Karpas-422 (cell line): ENCODE measurements at regions not wholly inside any gene's neighbourhood (a gene's known extent, or its start where the extent isn't known, plus 50 kb on each side); places are given as distances from the start of the nearest gene placed in this dataset.

Experiments
- DNase-seq: peaks from one replicate; pipeline ENCODE4 v3.0.0-alpha.2; 2015
- H2AFZ ChIP-seq: fragments of 200-600 bp; sonication (generic); 2 replicates; pipeline ENCODE4 v1.6.1; 2014; ENCODE audit warnings: antibody characterized with exemption, low read length, mixed read lengths
- H3K27ac ChIP-seq: fragments of 200-600 bp; sonication (generic); 2 replicates; pipeline ENCODE4 v1.5.1; 2014; ENCODE audit warnings: mild to moderate bottlenecking, low read length, moderate library complexity
- H3K27me3 ChIP-seq: fragments of 200-600 bp; sonication (generic); 2 replicates; pipeline ENCODE4 v1.6.1; 2014; ENCODE audit warnings: low read length, mixed read lengths
- H3K36me3 ChIP-seq: fragments of 200-600 bp; sonication (generic); 2 replicates; pipeline ENCODE4 v1.6.1; 2014; ENCODE audit warnings: low read length, mixed read lengths; ENCODE audit not compliant: insufficient read depth
- H3K4me1 ChIP-seq: fragments of 200-600 bp; sonication (generic); 2 replicates; pipeline ENCODE4 v1.6.1; 2014; ENCODE audit warnings: mild to moderate bottlenecking, low read length, mixed read lengths
- H3K4me2 ChIP-seq: fragments of 200-600 bp; sonication (generic); 2 replicates; pipeline ENCODE4 v1.6.1; 2014; ENCODE audit warnings: low read length, low read depth, mild to moderate bottlenecking; ENCODE audit not compliant: poor library complexity, severe bottlenecking
- H3K4me3 ChIP-seq: fragments of 200-600 bp; sonication (generic); 2 replicates; pipeline ENCODE4 v1.5.1; 2014; ENCODE audit warnings: mild to moderate bottlenecking, antibody characterized with exemption, low read length, mixed read lengths
- H3K79me2 ChIP-seq: fragments of 200-600 bp; sonication (generic); 2 replicates; pipeline ENCODE4 v1.6.1; 2014; ENCODE audit warnings: mild to moderate bottlenecking, low read length, mixed read lengths
- H3K9ac ChIP-seq: fragments of 200-600 bp; sonication (generic); 2 replicates; pipeline ENCODE4 v1.6.0; 2014; ENCODE audit warnings: low read length
- H3K9me2 ChIP-seq: fragments of 200-600 bp; sonication (generic), shearing (Covaris generic); replicated peaks from 2 replicates; pipeline ENCODE4 v1.6.0; 2014; ENCODE audit warnings: mild to moderate bottlenecking, low read length, moderate library complexity; ENCODE audit not compliant: insufficient read depth
- H3K9me3 ChIP-seq: fragments of 300-700, 200-600 bp; sonication (generic); 2 replicates; pipeline ENCODE4 v1.6.1; 2014; ENCODE audit warnings: low read length, mixed read lengths
- H4K20me1 ChIP-seq: fragments of 200-600 bp; sonication (generic); 2 replicates; pipeline ENCODE4 v1.6.1; 2014; ENCODE audit warnings: mild to moderate bottlenecking, antibody characterized with exemption, low read length, low read depth; ENCODE audit not compliant: insufficient read depth

DNA sequence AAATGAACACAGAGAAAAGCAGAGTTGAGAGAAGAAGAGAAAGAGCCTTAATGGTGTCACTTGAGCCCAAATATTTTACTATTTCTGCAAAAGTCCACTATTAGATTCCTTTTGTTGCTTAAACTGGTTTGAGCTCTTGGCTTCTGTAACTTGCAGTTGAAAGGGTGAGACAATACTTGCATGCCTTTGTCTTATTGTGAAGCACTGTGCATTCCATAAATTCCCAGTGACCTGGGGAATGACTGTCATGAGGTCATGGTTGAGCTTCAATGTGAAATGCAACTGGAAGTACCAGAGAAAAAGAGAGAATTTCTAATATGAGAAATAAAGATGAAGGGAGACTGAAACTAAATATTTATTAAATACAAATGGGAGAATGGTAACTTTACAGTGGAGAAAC lies 310.9 kb downstream of the TDRD3 start:
- DNase-seq, result no peak
- no peaks in the 10 kb centered on the region for H3K36me3 ChIP-seq

DNA sequence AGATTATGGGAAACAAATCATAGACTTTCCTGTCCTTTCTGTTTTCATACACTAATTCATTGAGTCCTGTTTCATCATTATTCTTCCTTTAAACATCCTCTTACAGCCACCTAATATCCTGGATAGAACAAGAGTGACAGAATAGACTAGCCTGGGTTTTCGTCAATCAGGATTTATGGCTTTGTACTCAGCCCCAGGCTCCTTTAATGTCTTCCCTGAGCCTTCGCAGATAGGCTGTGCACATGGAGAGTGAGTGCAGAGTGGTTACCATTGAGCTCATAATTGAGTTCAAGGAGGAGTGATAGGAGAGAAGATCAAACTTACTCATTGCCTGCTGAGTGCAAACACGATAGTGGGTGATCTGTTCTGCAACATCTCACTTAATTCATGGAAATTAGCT lies 304.9 kb downstream of the TDRD3 start:
- H4K20me1 ChIP-seq, result no peaks in the 10 kb centered on the region

More for the DNA sequence above, 310.9 kb downstream of the TDRD3 start:
- no peak overlapping the region for H2AFZ ChIP-seq
- H3K9ac ChIP-seq, result no peak overlapping the region
- no peak overlapping the region for H3K27ac ChIP-seq
- H3K4me3 ChIP-seq, result no peak overlapping the region
- no peaks in the 10 kb centered on the region for H3K9me2 ChIP-seq
- no peaks in the 10 kb centered on the region for H4K20me1 ChIP-seq
- no peaks in the 10 kb centered on the region for H3K4me1 ChIP-seq
- no peak overlapping the region for H3K4me2 ChIP-seq
- no peaks in the 10 kb centered on the region for H3K79me2 ChIP-seq
- no peaks in the 10 kb centered on the region for H3K9me3 ChIP-seq
- H3K27me3 ChIP-seq, result no peaks in the 10 kb centered on the region

DNA sequence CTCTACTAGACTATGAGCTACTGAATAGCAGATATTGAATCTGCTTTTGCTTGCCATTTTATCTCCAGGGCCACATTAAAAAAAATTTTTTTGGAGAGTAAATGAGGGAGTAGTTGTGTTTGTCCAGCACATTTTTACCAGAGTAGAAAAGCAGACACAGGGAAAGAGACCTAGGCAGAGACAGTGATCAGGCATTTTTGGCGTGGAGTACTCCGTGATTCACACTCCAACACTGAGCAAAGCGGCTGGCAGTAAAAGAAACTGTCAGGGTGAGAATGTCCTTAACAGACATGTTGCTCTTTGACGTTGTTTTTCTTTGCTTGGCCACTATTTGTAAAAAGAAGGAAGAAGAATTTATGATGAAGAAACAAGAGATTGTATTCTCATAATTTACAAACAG lies 304.0 kb downstream of the TDRD3 start:
- no peaks in the 10 kb centered on the region for H4K20me1 ChIP-seq
- no peaks in the 10 kb centered on the region for H3K79me2 ChIP-seq
- H3K9ac ChIP-seq, result no peak overlapping the region
- H3K36me3 ChIP-seq, result no peaks in the 10 kb centered on the region
- DNase-seq, result no peak
- H3K4me3 ChIP-seq, result no peak overlapping the region
- H3K4me1 ChIP-seq, result no peaks in the 10 kb centered on the region
- no peak overlapping the region for H3K27ac ChIP-seq
- no peak overlapping the region for H3K4me2 ChIP-seq
- H3K9me2 ChIP-seq, result no peaks in the 10 kb centered on the region
- no peaks in the 10 kb centered on the region for H3K27me3 ChIP-seq
- H2AFZ ChIP-seq, result no peak overlapping the region
- no peaks in the 10 kb centered on the region for H3K9me3 ChIP-seq

More for the DNA sequence above, 304.9 kb downstream of the TDRD3 start:
- no peaks in the 10 kb centered on the region for H3K4me1 ChIP-seq
- no peak overlapping the region for H3K27ac ChIP-seq
- no peaks in the 10 kb centered on the region for H3K9me3 ChIP-seq
- H3K36me3 ChIP-seq, result no peaks in the 10 kb centered on the region
- no peaks in the 10 kb centered on the region for H3K9me2 ChIP-seq
- no peak overlapping the region for H3K4me3 ChIP-seq
- H3K79me2 ChIP-seq, result no peaks in the 10 kb centered on the region
- no peaks in the 10 kb centered on the region for H3K27me3 ChIP-seq
- no peak overlapping the region for H3K4me2 ChIP-seq
- no peak overlapping the region for H2AFZ ChIP-seq
- no peak overlapping the region for H3K9ac ChIP-seq
- no peak for DNase-seq

DNA sequence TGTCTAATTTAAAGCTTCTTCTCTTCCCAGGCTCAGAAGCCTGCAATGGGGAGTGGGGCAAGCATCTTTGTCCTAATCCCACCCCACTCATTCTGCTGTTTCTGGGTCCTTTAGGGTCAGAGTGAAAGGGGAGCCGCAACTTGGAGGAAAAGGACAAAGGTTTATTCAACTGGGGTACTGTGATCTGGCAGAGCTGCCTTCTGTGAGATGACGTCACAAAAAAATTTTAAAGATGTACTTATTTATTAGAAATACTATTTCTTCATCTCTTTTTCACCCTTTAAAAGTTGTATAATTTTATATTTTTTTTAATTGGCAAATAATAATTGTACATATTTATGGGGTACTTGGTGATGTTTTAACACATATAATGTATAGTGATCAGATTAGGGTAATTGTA lies 302.6 kb downstream of the TDRD3 start:
- Histone ChIP-seq H3K79me2 (no peaks in the 10 kb centered on the region), H3K27me3 (no peaks in the 10 kb centered on the region), H3K4me2 (no peak overlapping the region), H3K9me2 (no peaks in the 10 kb centered on the region), H3K36me3 (no peaks in the 10 kb centered on the region), H3K4me1 (no peaks in the 10 kb centered on the region), H3K9me3 (no peaks in the 10 kb centered on the region), H3K27ac (no peak overlapping the region), H3K4me3 (no peak overlapping the region), H2AFZ (no peak overlapping the region), H4K20me1 (no peaks in the 10 kb centered on the region), H3K9ac (no peak overlapping the region)
- DNase-seq, result no peak

DNA sequence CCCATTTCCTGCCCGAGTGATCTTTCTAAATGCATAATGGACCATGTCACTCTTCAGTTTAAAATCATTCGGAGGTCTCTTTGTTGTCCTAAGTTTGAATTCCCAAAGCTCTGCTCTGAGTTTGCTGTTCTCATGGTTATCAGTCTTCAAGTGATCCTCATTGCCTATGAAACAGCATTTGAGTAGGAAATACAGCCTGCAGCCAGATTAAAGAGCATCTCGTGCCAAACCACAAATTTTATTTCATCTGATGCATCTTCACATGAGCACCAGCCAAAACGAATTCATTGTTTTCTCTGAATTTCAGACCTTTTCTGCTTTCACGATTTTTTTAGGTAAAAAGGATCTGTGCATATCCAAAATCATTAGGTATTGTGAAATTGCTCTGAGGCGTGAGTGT lies 299.6 kb downstream of the TDRD3 start:
- Histone ChIP-seq H3K4me3 (no peak overlapping the region), H2AFZ (no peak overlapping the region), H3K4me1 (no peaks in the 10 kb centered on the region), H3K9ac (no peak overlapping the region), H4K20me1 (no peaks in the 10 kb centered on the region), H3K36me3 (no peaks in the 10 kb centered on the region), H3K79me2 (no peaks in the 10 kb centered on the region), H3K27me3 (no peaks in the 10 kb centered on the region), H3K9me3 (no peaks in the 10 kb centered on the region), H3K27ac (no peak overlapping the region), H3K4me2 (no peak overlapping the region), H3K9me2 (no peaks in the 10 kb centered on the region)
- DNase-seq, result no peak

DNA sequence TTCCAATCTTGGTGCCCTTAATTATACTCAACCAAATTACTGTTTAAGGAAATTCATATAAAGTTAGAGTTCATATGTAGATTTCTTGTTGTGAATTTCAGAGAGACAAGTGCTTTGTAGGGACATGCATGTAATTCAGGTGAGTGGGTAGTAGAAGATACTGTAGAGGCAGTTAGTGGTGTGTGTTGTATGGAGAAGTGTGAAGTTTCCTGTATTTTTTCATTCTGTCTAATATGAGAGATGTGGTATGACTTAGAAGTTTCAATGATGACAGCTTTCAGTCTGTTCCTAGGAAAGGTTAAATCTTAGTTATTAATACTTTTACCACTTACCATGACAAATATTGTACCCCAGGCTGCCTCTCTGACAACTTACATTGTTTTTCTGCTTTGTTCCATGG lies 294.2 kb downstream of the TDRD3 start:
- Histone ChIP-seq H2AFZ (no peak overlapping the region), H4K20me1 (no peaks in the 10 kb centered on the region), H3K79me2 (no peaks in the 10 kb centered on the region), H3K36me3 (no peaks in the 10 kb centered on the region), H3K4me3 (no peak overlapping the region), H3K9ac (no peak overlapping the region), H3K9me2 (no peaks in the 10 kb centered on the region), H3K27me3 (no peaks in the 10 kb centered on the region; the same call in 1 of the 2 replicates), H3K4me1 (no peaks in the 10 kb centered on the region), H3K4me2 (no peak overlapping the region), H3K9me3 (no peaks in the 10 kb centered on the region), H3K27ac (no peak overlapping the region)
- no peak for DNase-seq

DNA sequence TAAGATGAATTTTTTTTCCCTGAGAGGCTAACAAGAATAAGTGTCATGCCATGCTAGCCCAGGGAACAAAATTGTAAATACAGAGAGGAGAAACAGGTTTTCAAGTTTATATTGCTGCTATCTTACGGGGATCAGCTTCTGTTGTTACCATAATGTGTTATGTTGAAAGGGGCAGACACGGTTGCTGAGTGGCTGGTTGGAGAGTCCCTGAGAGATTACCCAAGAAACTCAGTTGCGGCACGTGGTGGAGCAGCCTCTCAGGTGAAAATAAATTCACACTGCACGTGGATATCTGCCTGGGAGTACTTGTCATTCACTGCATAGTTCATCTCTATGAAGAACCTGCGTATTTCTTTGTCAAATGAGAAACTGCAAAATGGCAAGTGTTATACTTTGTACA lies 293.6 kb downstream of the TDRD3 start:
- Histone ChIP-seq H3K4me2 (no peak overlapping the region), H3K9me2 (no peaks in the 10 kb centered on the region), H3K27me3 (no peaks in the 10 kb centered on the region; the same call in 1 of the 2 replicates), H3K9me3 (no peaks in the 10 kb centered on the region), H2AFZ (no peak overlapping the region), H3K4me1 (no peaks in the 10 kb centered on the region), H3K79me2 (no peaks in the 10 kb centered on the region), H4K20me1 (no peaks in the 10 kb centered on the region), H3K4me3 (no peak overlapping the region), H3K36me3 (no peaks in the 10 kb centered on the region), H3K9ac (no peak overlapping the region), H3K27ac (no peak overlapping the region)
- DNase-seq, result no peak

DNA sequence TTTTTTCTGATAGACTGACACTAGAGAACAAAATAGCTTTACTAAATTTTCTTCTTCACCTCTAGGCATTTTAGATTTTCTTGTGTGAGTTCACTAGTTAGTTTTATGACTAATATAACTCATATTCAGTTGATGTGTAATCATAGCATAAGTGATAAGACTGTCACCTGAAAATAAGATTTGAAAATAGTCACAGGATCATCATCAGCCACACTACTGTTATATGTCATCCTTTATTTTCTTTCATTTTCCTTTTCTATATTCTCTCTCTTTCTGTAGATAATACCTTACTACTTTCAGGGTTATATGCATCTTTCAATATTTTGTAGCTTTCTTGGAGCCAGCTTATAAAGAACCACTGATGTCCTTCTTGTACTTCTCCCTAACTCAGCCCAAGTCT lies 292.6 kb downstream of the TDRD3 start:
- Histone ChIP-seq H3K4me3 (no peak overlapping the region), H3K9ac (no peak overlapping the region), H3K9me2 (no peaks in the 10 kb centered on the region), H3K4me2 (no peak overlapping the region), H4K20me1 (no peaks in the 10 kb centered on the region), H3K36me3 (no peaks in the 10 kb centered on the region), H3K4me1 (no peaks in the 10 kb centered on the region), H3K27ac (no peak overlapping the region), H3K79me2 (no peaks in the 10 kb centered on the region), H3K9me3 (no peaks in the 10 kb centered on the region), H2AFZ (no peak overlapping the region), H3K27me3 (no peaks in the 10 kb centered on the region; the same call in 1 of the 2 replicates)
- no peak for DNase-seq

DNA sequence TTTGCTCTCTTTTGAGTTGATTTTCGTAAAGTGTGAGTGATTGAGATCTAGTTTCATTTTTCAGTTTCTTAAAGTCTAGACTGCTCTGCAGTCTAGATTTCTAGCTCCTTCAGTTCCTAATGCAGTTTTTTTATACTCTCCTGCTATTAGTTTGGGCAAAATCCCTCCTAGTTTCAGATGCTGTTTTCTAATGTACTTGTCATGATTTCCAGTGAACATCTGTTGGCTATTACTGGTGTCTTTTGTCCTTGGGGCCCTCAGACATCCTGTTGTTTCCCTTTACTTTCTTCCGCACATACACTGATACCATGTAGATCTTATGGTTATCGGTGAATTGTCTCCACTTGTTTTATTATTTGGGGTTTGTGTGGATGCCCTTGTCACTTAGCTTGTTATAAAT lies 292.1 kb downstream of the TDRD3 start:
- Histone ChIP-seq H3K4me1 (no peaks in the 10 kb centered on the region), H3K9ac (no peak overlapping the region), H3K27ac (no peak overlapping the region), H3K9me2 (no peaks in the 10 kb centered on the region), H2AFZ (no peak overlapping the region), H3K4me3 (no peak overlapping the region), H3K36me3 (no peaks in the 10 kb centered on the region), H3K79me2 (no peaks in the 10 kb centered on the region), H3K4me2 (no peak overlapping the region), H3K27me3 (no peaks in the 10 kb centered on the region; the same call in 1 of the 2 replicates), H4K20me1 (no peaks in the 10 kb centered on the region), H3K9me3 (no peaks in the 10 kb centered on the region)
- no peak for DNase-seq
